ENCODE measurements at regions not wholly inside any gene's neighbourhood (a gene's known extent, or its start where the extent isn't known, plus 50 kb on each side); places are given as distances from the start of the nearest gene placed in this dataset.

- H3K27me3 ChIP-seq (ENCODE audit: control insufficient read depth, insufficient read depth, low read length) = no peaks in the 10 kb centered on the region
- DNase-seq = no peak
- no peaks in the 10 kb centered on the region for H3K36me3 ChIP-seq (replicated peaks; ENCODE audit: control insufficient read depth, insufficient read depth, low read length)
- no peak overlapping the region for H3K4me3 ChIP-seq (ENCODE audit: insufficient read depth, low read depth, low read length)
Observed at GRCh38 chrX:17930850-17931249, 69.8 kb upstream of the RAI2 start.

GRCh38 chrX:17923546-17923945, 62.4 kb upstream of the RAI2 start:
- Histone ChIP-seq H3K4me3 (ENCODE audit: insufficient read depth, low read depth, low read length) (no peak overlapping the region), H3K27me3 (ENCODE audit: control insufficient read depth, insufficient read depth, low read length) (no peaks in the 10 kb centered on the region), H3K36me3 (replicated peaks; ENCODE audit: control insufficient read depth, insufficient read depth, low read length) (no peaks in the 10 kb centered on the region)
- DNase-seq = no peak

- Histone ChIP-seq H3K36me3 (replicated peaks; ENCODE audit: control insufficient read depth, insufficient read depth, low read length) (no peaks in the 10 kb centered on the region), H3K27me3 (ENCODE audit: control insufficient read depth, insufficient read depth, low read length) (no peaks in the 10 kb centered on the region), H3K4me3 (ENCODE audit: insufficient read depth, low read depth, low read length) (no peak overlapping the region)
- no peak for DNase-seq
Observed at GRCh38 chrX:17922303-17922702, 61.2 kb upstream of the RAI2 start.

GRCh38 chrX:17919896-17920446, 58.9 kb upstream of the RAI2 start:
- Histone ChIP-seq H3K27me3 (ENCODE audit: control insufficient read depth, insufficient read depth, low read length) (no peaks in the 10 kb centered on the region), H3K4me3 (ENCODE audit: insufficient read depth, low read depth, low read length) (no peak overlapping the region), H3K36me3 (replicated peaks; ENCODE audit: control insufficient read depth, insufficient read depth, low read length) (no peaks in the 10 kb centered on the region)
- DNase-seq = no peak

- Histone ChIP-seq H3K36me3 (replicated peaks; ENCODE audit: control insufficient read depth, insufficient read depth, low read length) (no peaks in the 10 kb centered on the region), H3K27me3 (ENCODE audit: control insufficient read depth, insufficient read depth, low read length) (no peaks in the 10 kb centered on the region), H3K4me3 (ENCODE audit: insufficient read depth, low read depth, low read length) (no peak overlapping the region)
- DNase-seq = no peak
Observed at GRCh38 chrX:17917945-17918577, 57.0 kb upstream of the RAI2 start.

- DNase-seq = no peak
- Histone ChIP-seq H3K4me3 (ENCODE audit: insufficient read depth, low read depth, low read length) (no peak overlapping the region), H3K36me3 (replicated peaks; ENCODE audit: control insufficient read depth, insufficient read depth, low read length) (no peaks in the 10 kb centered on the region), H3K27me3 (ENCODE audit: control insufficient read depth, insufficient read depth, low read length) (no peaks in the 10 kb centered on the region)
Observed at GRCh38 chrX:17913801-17914200, 52.7 kb upstream of the RAI2 start.

All from H7 (cell line).